Kidney (tissue), 13 donors: ENCODE measurements at regions not wholly inside any gene's neighbourhood (a gene's known extent, or its start where the extent isn't known, plus 50 kb on each side); places are given as distances from the start of the nearest gene placed in this dataset.

Experiments used
- DNase-seq, 5 donors: peaks; one replicate each; pipeline ENCODE4 v3.0.0-alpha.2; 2013 to 2020
- FAIRE-seq: peaks from 2 replicates; lab custom pipeline; 2012; peaks lifted over from hg19 to GRCh38; lab: Jason Lieb, UNC
- H3K27ac ChIP-seq, 2 donors: one replicate each; pipeline ENCODE4 v1.7.0; 2013; ENCODE audit warnings: low read depth in 2 of 2, low read length in 2 of 2, inconsistent platforms in 1 of 2
- H3K27me3 ChIP-seq: one replicate; pipeline ENCODE4 v1.7.1; 2013; ENCODE audit warnings: low read length, inconsistent platforms; ENCODE audit not compliant: control insufficient read depth, insufficient read depth
- H3K36me3 ChIP-seq, 3 donors: one replicate each; pipeline versions ENCODE4 v1.7.0 to v1.7.1; 2013; ENCODE audit warnings: low read length in 3 of 3, control low read depth in 1 of 3, inconsistent platforms in 1 of 3; ENCODE audit not compliant: insufficient read depth in 3 of 3, control insufficient read depth in 2 of 3
- H3K4me1 ChIP-seq, 3 donors: one replicate each; pipeline versions ENCODE4 v1.7.0 to v1.7.1; 2013; ENCODE audit warnings: low read length in 3 of 3, inconsistent platforms in 1 of 3, low read depth in 1 of 3; ENCODE audit not compliant: control insufficient read depth in 2 of 3, insufficient read depth in 2 of 3
- H3K4me3 ChIP-seq, 3 donors: one replicate each; pipeline versions ENCODE4 v1.7.0 to v1.8.1; 2013; ENCODE audit warnings: low read length in 3 of 3, control low read depth in 1 of 3, inconsistent platforms in 1 of 3
- H3K9ac ChIP-seq, 3 donors: one replicate each; pipeline versions ENCODE4 v1.7.0 to v1.7.1; 2013; ENCODE audit warnings: low read length in 3 of 3, control low read depth in 1 of 3, inconsistent platforms in 1 of 3
- H3K9me3 ChIP-seq, 3 donors: one replicate each; pipeline versions ENCODE4 v1.7.0 to v1.7.1; 2013; ENCODE audit warnings: low read length in 3 of 3, control low read depth in 1 of 3, inconsistent platforms in 1 of 3; ENCODE audit not compliant: control insufficient read depth in 2 of 3, insufficient read depth in 1 of 3
- intact Hi-C: fragments of 100-400 bp; cut with DNase I; formaldehyde crosslinking; loops from one replicate; pipeline ENCODE4 v1.11.1; 2022
- TF ChIP-seq, protein P1 (sequence below): IDR thresholded peaks from 3 replicates; pipeline ENCODE4 v1.5.1; 2012; ENCODE audit warnings: mild to moderate bottlenecking, moderate library complexity, borderline replicate concordance; ENCODE audit not compliant: insufficient read depth; ENCODE audit errors: extremely low read depth
- donor health status: control.
- donor health status: control.
- donor health status: control.
- donor health status: control.
- donor health status: control.
- donor health status: DM: yes; HTN: yes; CAD: no.
- donor health status: Normal renal cell carcinoma (clear cell type).

DNA sequence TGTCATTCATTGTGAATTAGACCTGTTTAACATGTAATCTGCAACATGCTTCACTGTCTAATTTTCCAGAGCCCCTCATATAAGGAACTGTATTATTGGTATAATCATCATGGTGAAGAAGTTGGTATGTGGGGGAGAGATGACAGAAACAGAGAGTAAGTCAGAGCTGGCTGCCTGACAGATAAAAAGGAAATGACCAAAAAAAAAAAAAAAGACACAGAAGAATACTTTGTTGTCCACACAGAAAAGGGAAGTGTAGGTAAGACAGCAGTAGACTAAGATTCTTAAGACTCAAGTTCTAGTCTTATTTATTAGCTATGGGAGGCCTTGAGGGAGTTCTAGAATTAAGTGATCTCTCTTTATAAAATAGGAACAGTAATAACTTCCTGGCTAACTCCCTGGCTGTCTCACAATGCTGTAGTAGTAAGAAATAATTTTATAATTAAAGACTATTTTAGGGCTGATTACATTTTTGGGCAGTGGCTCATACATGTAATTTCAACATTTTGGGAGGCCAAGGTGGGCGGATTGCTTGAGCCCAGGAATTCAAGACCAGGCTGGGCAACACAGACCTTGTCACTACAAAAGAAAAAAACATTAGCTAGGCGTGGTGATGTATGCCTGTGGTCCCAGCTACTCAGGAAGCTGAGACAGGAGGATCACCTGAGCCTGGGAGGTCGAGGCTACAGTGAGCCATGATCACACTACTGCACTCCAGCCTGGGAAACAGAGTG is 102.5 kb downstream of the PRL start:
- FAIRE-seq, result no peak
- Histone ChIP-seq H3K4me3 (no peak overlapping the region), H3K27ac (no peak overlapping the region), H3K9ac (no peak overlapping the region), H3K36me3 (no peaks in the 10 kb centered on the region), H3K27me3 (no peaks in the 10 kb centered on the region), H3K9me3 (no peaks in the 10 kb centered on the region), H3K4me1 (no peaks in the 10 kb centered on the region)
- intact Hi-C loops, result no loop called here
- DNase-seq, result no peak
- TF ChIP-seq, protein P1, sequence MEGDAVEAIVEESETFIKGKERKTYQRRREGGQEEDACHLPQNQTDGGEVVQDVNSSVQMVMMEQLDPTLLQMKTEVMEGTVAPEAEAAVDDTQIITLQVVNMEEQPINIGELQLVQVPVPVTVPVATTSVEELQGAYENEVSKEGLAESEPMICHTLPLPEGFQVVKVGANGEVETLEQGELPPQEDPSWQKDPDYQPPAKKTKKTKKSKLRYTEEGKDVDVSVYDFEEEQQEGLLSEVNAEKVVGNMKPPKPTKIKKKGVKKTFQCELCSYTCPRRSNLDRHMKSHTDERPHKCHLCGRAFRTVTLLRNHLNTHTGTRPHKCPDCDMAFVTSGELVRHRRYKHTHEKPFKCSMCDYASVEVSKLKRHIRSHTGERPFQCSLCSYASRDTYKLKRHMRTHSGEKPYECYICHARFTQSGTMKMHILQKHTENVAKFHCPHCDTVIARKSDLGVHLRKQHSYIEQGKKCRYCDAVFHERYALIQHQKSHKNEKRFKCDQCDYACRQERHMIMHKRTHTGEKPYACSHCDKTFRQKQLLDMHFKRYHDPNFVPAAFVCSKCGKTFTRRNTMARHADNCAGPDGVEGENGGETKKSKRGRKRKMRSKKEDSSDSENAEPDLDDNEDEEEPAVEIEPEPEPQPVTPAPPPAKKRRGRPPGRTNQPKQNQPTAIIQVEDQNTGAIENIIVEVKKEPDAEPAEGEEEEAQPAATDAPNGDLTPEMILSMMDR, result no peak

DNA sequence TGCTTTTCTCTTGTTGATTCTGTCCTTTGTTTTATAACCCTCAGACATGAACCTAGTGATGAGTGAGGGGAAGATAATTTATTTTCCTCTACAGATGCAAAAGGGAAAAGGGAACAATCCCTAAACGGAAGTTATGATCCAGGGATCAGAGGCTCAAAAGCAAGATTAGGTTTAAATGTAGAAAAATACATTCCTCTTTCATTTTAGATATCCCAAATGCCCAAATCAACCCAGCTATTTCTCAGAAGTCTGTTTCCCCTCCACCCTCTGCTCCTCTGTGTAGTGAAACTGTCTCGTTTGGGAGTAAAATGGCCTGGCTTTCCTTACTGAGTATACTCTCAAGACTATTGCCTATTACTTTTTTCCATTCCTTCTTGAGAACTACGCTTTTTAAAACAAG is 97.1 kb downstream of the PRL start:
- intact Hi-C loops, result no loop called here
- no peak overlapping the region for H3K9ac ChIP-seq
- FAIRE-seq (no peak), DNase-seq (peak in 2 of 5 donors; percentile 14 to 40)
- TF ChIP-seq, protein P1, result no peak
- no peaks in the 10 kb centered on the region for H3K36me3 ChIP-seq
- no peaks in the 10 kb centered on the region for H3K9me3 ChIP-seq
- H3K27me3 ChIP-seq, result no peaks in the 10 kb centered on the region
- H3K4me3 ChIP-seq, result no peak overlapping the region
- H3K4me1 ChIP-seq, result no peaks in the 10 kb centered on the region
- no peak overlapping the region for H3K27ac ChIP-seq

DNA sequence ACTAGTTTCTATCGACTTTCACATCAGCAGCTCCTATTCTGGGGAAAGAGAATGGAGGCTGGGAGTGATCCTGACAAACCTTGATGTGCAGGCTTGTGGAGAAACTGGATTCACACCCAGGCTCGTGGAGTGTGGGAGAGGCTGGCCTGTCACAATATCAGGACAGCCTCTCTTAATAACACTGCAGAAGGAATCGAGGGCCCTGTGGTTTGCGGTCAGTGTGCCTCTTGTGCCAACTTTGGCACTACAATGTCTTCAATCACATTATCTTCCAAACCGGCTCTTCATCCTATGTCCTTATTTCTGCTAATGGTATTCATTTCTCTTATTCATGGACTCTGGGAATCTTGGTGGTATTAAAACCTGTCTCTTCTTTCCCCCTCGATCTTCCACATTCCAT is 92.7 kb downstream of the PRL start:
- DNase-seq (no peak), FAIRE-seq (no peak)
- intact Hi-C loops, result no loop called here

More for the DNA sequence above, 92.7 kb downstream of the PRL start:
- Histone ChIP-seq H3K4me3 (no peak overlapping the region), H3K36me3 (no peaks in the 10 kb centered on the region), H3K27me3 (no peaks in the 10 kb centered on the region), H3K27ac (no peak overlapping the region), H3K9ac (no peak overlapping the region), H3K9me3 (no peaks in the 10 kb centered on the region), H3K4me1 (no peaks in the 10 kb centered on the region)
- TF ChIP-seq, protein P1, result no peak
